C4-2B (cell line): ENCODE measurements at regions not wholly inside any gene's neighbourhood (a gene's known extent, or its start where the extent isn't known, plus 50 kb on each side); places are given as distances from the start of the nearest gene placed in this dataset.

ENCODE experiments used
- CTCF ChIP-seq: fragments of 450-650 bp; conservative IDR thresholded peaks from 2 replicates; pipeline ENCODE4 v1.5.1; 2017; ENCODE audit warnings: mild to moderate bottlenecking
- ZFX ChIP-seq: fragments of 450-650 bp; IDR thresholded peaks from 2 replicates; pipeline ENCODE4 v1.6.1; 2017

GRCh38 chr13:67996101-67996500 is 766.0 kb upstream of the PCDH9 start:
- TF ChIP-seq CTCF (no peak), ZFX (no peak)
